ENCODE measurements at regions not wholly inside any gene's neighbourhood (a gene's known extent, or its start where the extent isn't known, plus 50 kb on each side); places are given as distances from the start of the nearest gene placed in this dataset.

DNA sequence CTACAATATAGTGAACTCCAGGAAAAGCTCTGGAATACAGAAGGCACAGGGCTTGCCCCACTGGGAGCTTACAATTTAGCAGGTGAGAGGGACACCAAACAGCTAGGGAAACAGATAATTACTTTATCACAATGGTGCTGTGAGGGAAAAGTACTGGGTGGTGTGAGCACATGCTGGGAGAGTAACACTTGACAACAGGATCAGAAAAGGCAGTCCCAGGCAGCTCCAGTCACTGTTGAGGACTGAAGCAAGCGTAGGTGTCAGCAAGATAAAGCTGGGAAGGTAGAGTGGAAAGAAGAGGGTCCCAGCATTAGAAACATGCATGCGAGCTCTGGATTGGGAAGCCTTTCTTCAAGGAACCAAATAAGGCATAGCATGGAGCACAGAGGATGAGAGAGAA lies 296.0 kb downstream of the ATPSCKMT start:
- TF ChIP-seq EZH2 (IDR thresholded peaks at IDR 0.05; ENCODE audit: borderline replicate concordance), result no peak
- TF ChIP-seq CTCF (IDR thresholded peaks at IDR 0.05; ENCODE audit: poor library complexity), result no peak

Data from hepatocyte (in vitro differentiated cells).